ENCODE measurements at regions not wholly inside any gene's neighbourhood (a gene's known extent, or its start where the extent isn't known, plus 50 kb on each side); places are given as distances from the start of the nearest gene placed in this dataset.

GRCh38 chr6:44050872-44051505, 76.3 kb downstream of the MRPL14 start:
- Histone ChIP-seq H3K56ac (ENCODE audit: insufficient read length, low read depth, low read length) (no peak overlapping the region), H3K23ac (ENCODE audit: insufficient read length, low read depth, low read length) (no peak overlapping the region), H2BK20ac (ENCODE audit: low read depth, low read length, poor library complexity, severe bottlenecking) (no peak overlapping the region), H3K14ac (ENCODE audit: insufficient read depth, low read length) (no peak overlapping the region), H2AK5ac (ENCODE audit: insufficient read length, low read length) (no peak overlapping the region), H2BK5ac (ENCODE audit: insufficient read length, low read length) (no peak overlapping the region), H3K4me2 (ENCODE audit: insufficient read depth, insufficient read length, low read length) (no peak overlapping the region), H2AFZ (ENCODE audit: low read length) (no peak overlapping the region), H2BK15ac (ENCODE audit: low read depth, low read length) (no peak overlapping the region), H4K5ac (ENCODE audit: insufficient read length, low read depth, low read length) (no peak overlapping the region), H4K91ac (ENCODE audit: insufficient read length, low read depth, low read length) (no peak overlapping the region), H3T11ph (ENCODE audit: low read length) (no peak overlapping the region), H3K4ac (ENCODE audit: low read depth, low read length) (no peak overlapping the region), H3K79me2 (ENCODE audit: insufficient read depth, low read length) (no peaks in the 10 kb centered on the region), H4K20me1 (ENCODE audit: control insufficient read depth, insufficient read depth, insufficient read length) (no peaks in the 10 kb centered on the region), H3K18ac (ENCODE audit: insufficient read length, low read depth, low read length) (no peak overlapping the region), H3K27me3 (ENCODE audit: insufficient read depth, low read length) (no peaks in the 10 kb centered on the region), H3K27ac (ENCODE audit: insufficient read length, low read depth, low read length) (no peak overlapping the region), H2BK12ac (ENCODE audit: insufficient read length, low read depth, low read length) (no peak overlapping the region), H3K4me1 (ENCODE audit: insufficient read depth, low read length) (peaks cover 4% of the 10 kb centered on the region; the same call in 1 of the 2 replicates), H3K23me2 (ENCODE audit: insufficient read length, low read depth, low read length, poor library complexity, severe bottlenecking) (no peaks in the 10 kb centered on the region), H4K8ac (replicated peaks; ENCODE audit: insufficient read length, low read depth, low read length) (no peak overlapping the region), H2BK120ac (ENCODE audit: low read depth, low read length, poor library complexity, severe bottlenecking) (no peak overlapping the region), H3K9me3 (ENCODE audit: control insufficient read depth, low read depth, low read length) (no peaks in the 10 kb centered on the region), H3K79me1 (ENCODE audit: insufficient read depth, low read depth, low read length, poor library complexity, severe bottlenecking) (no peaks in the 10 kb centered on the region), H3K9ac (ENCODE audit: extremely low read depth, insufficient read length, low read length) (no peak overlapping the region)
- Mint-ChIP-seq H3K27me3 (ENCODE audit: low read depth) (peaks cover 5% of the 10 kb centered on the region; the same call in 1 of the 2 replicates), H3K27ac (no peak overlapping the region), H3K4me3 (no peak overlapping the region), H3K9me3 (no peaks in the 10 kb centered on the region), H3K36me3 (ENCODE audit: insufficient read depth in 1 of 3, low read depth in 3 of 3) (no peaks in the 10 kb centered on the region), H3K4me1 (peaks cover 26 to 31% of the 10 kb centered on the region in 2 experiments)
- DNase-seq, result no peak
- no peak for TF ChIP-seq CTCF (conservative IDR thresholded peaks at IDR 0.05)
- no CpG with 5 or more reads among the region's 7 CpGs for WGBS (ENCODE audit: extremely low coverage, insufficient read length, low lambda C conversion rate)
